ENCODE measurements at regions not wholly inside any gene's neighbourhood (a gene's known extent, or its start where the extent isn't known, plus 50 kb on each side); places are given as distances from the start of the nearest gene placed in this dataset.

DNA sequence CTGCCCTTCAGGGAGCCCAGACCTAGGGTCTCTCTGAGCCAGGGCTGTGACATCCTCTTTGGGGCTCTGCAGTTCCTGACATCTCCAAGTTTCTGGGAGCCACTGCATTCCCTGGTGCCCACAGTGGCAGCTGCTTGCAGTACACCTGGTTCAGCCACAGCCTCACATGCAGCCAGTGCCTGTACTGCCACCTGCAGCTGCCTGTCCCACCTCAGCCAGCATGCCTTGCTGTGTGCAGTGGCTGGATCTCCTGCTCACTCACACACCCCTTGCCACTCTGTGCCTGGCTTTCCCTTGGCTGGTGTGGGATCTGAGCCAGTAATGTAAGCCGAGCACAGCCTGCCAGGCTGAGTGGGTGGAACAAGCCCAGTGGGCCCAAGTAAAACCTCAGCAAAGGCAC, 1288.7 kb downstream of the CNTNAP5 start (continued):
- TF ChIP-seq, protein P1, sequence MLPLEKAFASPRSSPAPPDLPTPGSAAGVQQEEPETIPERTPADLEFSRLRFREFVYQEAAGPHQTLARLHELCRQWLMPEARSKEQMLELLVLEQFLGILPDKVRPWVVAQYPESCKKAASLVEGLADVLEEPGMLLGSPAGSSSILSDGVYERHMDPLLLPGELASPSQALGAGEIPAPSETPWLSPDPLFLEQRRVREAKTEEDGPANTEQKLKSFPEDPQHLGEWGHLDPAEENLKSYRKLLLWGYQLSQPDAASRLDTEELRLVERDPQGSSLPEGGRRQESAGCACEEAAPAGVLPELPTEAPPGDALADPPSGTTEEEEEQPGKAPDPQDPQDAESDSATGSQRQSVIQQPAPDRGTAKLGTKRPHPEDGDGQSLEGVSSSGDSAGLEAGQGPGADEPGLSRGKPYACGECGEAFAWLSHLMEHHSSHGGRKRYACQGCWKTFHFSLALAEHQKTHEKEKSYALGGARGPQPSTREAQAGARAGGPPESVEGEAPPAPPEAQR (CRISPR knock-in tag; IDR thresholded peaks at IDR 0.05): no peak
- TF ChIP-seq, protein P2, sequence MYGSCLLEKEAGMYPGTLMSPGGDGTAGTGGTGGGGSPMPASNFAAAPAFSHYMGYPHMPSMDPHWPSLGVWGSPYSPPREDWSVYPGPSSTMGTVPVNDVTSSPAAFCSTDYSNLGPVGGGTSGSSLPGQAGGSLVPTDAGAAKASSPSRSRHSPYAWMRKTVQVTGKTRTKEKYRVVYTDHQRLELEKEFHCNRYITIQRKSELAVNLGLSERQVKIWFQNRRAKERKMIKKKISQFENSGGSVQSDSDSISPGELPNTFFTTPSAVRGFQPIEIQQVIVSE (CRISPR knock-in tag; IDR thresholded peaks at IDR 0.05; ENCODE audit: borderline replicate concordance): no peak
- no peak for TF ChIP-seq FOXK1 (CRISPR knock-in tag; IDR thresholded peaks at IDR 0.05)
- TF ChIP-seq ZNF671 (CRISPR knock-in tag; IDR thresholded peaks at IDR 0.05): no peak
- TF ChIP-seq NR2C2 (CRISPR knock-in tag; IDR thresholded peaks at IDR 0.05): no peak
- TF ChIP-seq FOXP4 (CRISPR knock-in tag; IDR thresholded peaks at IDR 0.05): no peak
- TF ChIP-seq ZNF396 (CRISPR knock-in tag; IDR thresholded peaks at IDR 0.05; ENCODE audit: borderline replicate concordance): no peak

- Mint-ChIP-seq H3K4me1 (no peaks in the 10 kb centered on the region), H3K4me3 (no peak overlapping the region), H3K27ac (no peak overlapping the region), H3K27me3 (ENCODE audit: low read depth) (no peaks in the 10 kb centered on the region), H3K9me3 (peaks cover 19% of the 10 kb centered on the region), H3K36me3 (peaks cover 10% of the 10 kb centered on the region)
- CTCF ChIA-PET: no interaction called here
- POLR2A ChIA-PET: no interaction called here
- ATAC-seq: no peak
- no peak for TF ChIP-seq SMAD4 (CRISPR knock-in tag; IDR thresholded peaks at IDR 0.05)
- no peak for TF ChIP-seq GRHL2 (CRISPR knock-in tag; IDR thresholded peaks at IDR 0.05; ENCODE audit: insufficient replicate concordance, severe bottlenecking)
- TF ChIP-seq MLX (CRISPR knock-in tag; IDR thresholded peaks at IDR 0.05): no peak
- TF ChIP-seq, protein P3, sequence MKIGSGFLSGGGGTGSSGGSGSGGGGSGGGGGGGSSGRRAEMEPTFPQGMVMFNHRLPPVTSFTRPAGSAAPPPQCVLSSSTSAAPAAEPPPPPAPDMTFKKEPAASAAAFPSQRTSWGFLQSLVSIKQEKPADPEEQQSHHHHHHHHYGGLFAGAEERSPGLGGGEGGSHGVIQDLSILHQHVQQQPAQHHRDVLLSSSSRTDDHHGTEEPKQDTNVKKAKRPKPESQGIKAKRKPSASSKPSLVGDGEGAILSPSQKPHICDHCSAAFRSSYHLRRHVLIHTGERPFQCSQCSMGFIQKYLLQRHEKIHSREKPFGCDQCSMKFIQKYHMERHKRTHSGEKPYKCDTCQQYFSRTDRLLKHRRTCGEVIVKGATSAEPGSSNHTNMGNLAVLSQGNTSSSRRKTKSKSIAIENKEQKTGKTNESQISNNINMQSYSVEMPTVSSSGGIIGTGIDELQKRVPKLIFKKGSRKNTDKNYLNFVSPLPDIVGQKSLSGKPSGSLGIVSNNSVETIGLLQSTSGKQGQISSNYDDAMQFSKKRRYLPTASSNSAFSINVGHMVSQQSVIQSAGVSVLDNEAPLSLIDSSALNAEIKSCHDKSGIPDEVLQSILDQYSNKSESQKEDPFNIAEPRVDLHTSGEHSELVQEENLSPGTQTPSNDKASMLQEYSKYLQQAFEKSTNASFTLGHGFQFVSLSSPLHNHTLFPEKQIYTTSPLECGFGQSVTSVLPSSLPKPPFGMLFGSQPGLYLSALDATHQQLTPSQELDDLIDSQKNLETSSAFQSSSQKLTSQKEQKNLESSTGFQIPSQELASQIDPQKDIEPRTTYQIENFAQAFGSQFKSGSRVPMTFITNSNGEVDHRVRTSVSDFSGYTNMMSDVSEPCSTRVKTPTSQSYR (CRISPR knock-in tag; IDR thresholded peaks at IDR 0.05): no peak
- TF ChIP-seq, protein P4, sequence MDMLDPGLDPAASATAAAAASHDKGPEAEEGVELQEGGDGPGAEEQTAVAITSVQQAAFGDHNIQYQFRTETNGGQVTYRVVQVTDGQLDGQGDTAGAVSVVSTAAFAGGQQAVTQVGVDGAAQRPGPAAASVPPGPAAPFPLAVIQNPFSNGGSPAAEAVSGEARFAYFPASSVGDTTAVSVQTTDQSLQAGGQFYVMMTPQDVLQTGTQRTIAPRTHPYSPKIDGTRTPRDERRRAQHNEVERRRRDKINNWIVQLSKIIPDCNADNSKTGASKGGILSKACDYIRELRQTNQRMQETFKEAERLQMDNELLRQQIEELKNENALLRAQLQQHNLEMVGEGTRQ (CRISPR knock-in tag; IDR thresholded peaks at IDR 0.05): no peak
- TF ChIP-seq ZNF416 (CRISPR knock-in tag; IDR thresholded peaks at IDR 0.05): no peak
- TF ChIP-seq, protein P5, sequence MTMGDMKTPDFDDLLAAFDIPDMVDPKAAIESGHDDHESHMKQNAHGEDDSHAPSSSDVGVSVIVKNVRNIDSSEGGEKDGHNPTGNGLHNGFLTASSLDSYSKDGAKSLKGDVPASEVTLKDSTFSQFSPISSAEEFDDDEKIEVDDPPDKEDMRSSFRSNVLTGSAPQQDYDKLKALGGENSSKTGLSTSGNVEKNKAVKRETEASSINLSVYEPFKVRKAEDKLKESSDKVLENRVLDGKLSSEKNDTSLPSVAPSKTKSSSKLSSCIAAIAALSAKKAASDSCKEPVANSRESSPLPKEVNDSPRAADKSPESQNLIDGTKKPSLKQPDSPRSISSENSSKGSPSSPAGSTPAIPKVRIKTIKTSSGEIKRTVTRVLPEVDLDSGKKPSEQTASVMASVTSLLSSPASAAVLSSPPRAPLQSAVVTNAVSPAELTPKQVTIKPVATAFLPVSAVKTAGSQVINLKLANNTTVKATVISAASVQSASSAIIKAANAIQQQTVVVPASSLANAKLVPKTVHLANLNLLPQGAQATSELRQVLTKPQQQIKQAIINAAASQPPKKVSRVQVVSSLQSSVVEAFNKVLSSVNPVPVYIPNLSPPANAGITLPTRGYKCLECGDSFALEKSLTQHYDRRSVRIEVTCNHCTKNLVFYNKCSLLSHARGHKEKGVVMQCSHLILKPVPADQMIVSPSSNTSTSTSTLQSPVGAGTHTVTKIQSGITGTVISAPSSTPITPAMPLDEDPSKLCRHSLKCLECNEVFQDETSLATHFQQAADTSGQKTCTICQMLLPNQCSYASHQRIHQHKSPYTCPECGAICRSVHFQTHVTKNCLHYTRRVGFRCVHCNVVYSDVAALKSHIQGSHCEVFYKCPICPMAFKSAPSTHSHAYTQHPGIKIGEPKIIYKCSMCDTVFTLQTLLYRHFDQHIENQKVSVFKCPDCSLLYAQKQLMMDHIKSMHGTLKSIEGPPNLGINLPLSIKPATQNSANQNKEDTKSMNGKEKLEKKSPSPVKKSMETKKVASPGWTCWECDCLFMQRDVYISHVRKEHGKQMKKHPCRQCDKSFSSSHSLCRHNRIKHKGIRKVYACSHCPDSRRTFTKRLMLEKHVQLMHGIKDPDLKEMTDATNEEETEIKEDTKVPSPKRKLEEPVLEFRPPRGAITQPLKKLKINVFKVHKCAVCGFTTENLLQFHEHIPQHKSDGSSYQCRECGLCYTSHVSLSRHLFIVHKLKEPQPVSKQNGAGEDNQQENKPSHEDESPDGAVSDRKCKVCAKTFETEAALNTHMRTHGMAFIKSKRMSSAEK (CRISPR knock-in tag; IDR thresholded peaks at IDR 0.05; ENCODE audit: borderline replicate concordance): no peak
- TF ChIP-seq FOXJ3 (CRISPR knock-in tag; IDR thresholded peaks at IDR 0.05; ENCODE audit: borderline replicate concordance): no peak
- no peak for DNase-seq (ENCODE audit: low spot score)
Observed at GRCh38 chr2:125318740-125319139, 1293.7 kb downstream of the CNTNAP5 start.

Measured in WTC11 (cell line).